Ascending aorta (tissue), 2 donors: ENCODE measurements at regions not wholly inside any gene's neighbourhood (a gene's known extent, or its start where the extent isn't known, plus 50 kb on each side); places are given as distances from the start of the nearest gene placed in this dataset.

ENCODE experiments used
- DNase-seq, 2 donors: peaks; one replicate each; pipeline ENCODE4 v3.0.0-alpha.2; 2019; ENCODE audit warnings: low spot score in 2 of 2
- H3K27ac ChIP-seq, 2 donors: fragments of 200-600 bp; sonication (generic); one replicate each; pipeline ENCODE4 v1.5.1; 2016 to 2017; ENCODE audit warnings: mild to moderate bottlenecking in 1 of 2
- H3K27me3 ChIP-seq: fragments of 200-600 bp; sonication (generic); one replicate; pipeline ENCODE4 v1.5.1; 2017
- H3K36me3 ChIP-seq, 2 donors: fragments of 200-600 bp; sonication (generic); one replicate each; pipeline ENCODE4 v1.5.1; 2016
- H3K4me1 ChIP-seq, 2 donors: fragments of 200-600 bp; sonication (generic); one replicate each; pipeline ENCODE4 v1.5.1; 2016 to 2017; ENCODE audit warnings: mild to moderate bottlenecking in 1 of 2
- H3K4me3 ChIP-seq, 2 donors: fragments of 200-600 bp; sonication (generic); one replicate each; pipeline ENCODE4 v1.5.1; 2016 to 2017; ENCODE audit warnings: mild to moderate bottlenecking in 1 of 2
- H3K9me3 ChIP-seq, 2 donors: fragments of 200-600 bp; sonication (generic); one replicate each; pipeline ENCODE4 v1.5.1; 2016
- intact Hi-C: fragments of 100-400 bp; cut with DNase I; formaldehyde crosslinking; loops from one replicate; pipeline ENCODE4 v1.15.1; 2023
- TF ChIP-seq, protein P1 (sequence below), 3 experiments: fragments of 200-600 bp in 2 of 3; fragments of 450-650 bp in 1 of 3; sonication (generic) in 2 of 3; IDR thresholded peaks; one replicate each; pipeline ENCODE4 v1.5.1; 2016 to 2019; ENCODE audit warnings: antibody characterized with exemption in 3 of 3, mild to moderate bottlenecking in 1 of 3, moderate library complexity in 1 of 3

DNA sequence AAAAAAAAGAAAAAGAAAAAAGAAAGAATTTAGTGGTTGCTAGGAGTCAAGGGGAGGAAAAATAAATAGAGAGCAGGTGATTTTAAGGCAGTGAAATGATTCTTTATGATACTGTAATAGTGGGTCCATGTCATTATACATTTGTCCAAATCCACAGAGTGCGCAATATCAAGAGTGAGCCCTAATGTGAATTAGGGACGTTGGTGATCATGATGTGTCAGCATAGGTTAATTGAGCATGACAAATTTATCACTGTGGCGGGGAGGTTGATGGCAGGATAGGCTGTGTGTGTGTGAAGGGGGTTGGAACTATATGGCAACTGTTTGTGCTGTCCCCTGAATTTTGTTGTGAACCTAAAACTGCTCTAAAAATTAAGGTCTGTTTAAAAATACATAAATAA lies 357.8 kb downstream of the ICE1 start:
- TF ChIP-seq, protein P1, sequence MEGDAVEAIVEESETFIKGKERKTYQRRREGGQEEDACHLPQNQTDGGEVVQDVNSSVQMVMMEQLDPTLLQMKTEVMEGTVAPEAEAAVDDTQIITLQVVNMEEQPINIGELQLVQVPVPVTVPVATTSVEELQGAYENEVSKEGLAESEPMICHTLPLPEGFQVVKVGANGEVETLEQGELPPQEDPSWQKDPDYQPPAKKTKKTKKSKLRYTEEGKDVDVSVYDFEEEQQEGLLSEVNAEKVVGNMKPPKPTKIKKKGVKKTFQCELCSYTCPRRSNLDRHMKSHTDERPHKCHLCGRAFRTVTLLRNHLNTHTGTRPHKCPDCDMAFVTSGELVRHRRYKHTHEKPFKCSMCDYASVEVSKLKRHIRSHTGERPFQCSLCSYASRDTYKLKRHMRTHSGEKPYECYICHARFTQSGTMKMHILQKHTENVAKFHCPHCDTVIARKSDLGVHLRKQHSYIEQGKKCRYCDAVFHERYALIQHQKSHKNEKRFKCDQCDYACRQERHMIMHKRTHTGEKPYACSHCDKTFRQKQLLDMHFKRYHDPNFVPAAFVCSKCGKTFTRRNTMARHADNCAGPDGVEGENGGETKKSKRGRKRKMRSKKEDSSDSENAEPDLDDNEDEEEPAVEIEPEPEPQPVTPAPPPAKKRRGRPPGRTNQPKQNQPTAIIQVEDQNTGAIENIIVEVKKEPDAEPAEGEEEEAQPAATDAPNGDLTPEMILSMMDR (IDR thresholded peaks at IDR 0.05), result no peak
- intact Hi-C loops, result no loop called here
- no peaks in the 10 kb centered on the region for H3K27me3 ChIP-seq
- no peaks in the 10 kb centered on the region for H3K36me3 ChIP-seq
- no peak for DNase-seq
- no peaks in the 10 kb centered on the region for H3K4me1 ChIP-seq
- H3K27ac ChIP-seq, result no peak overlapping the region
- H3K4me3 ChIP-seq, result no peak overlapping the region
- no peaks in the 10 kb centered on the region for H3K9me3 ChIP-seq

- no peaks in the 10 kb centered on the region for H3K36me3 ChIP-seq
- no peaks in the 10 kb centered on the region for H3K4me1 ChIP-seq
- no peak overlapping the region for H3K4me3 ChIP-seq
- DNase-seq, result no peak
- H3K9me3 ChIP-seq, result no peaks in the 10 kb centered on the region
- intact Hi-C loops, result no loop called here
- TF ChIP-seq, protein P1 (IDR thresholded peaks at IDR 0.05), result no peak
- no peak overlapping the region for H3K27ac ChIP-seq
- no peaks in the 10 kb centered on the region for H3K27me3 ChIP-seq
These were observed 354.5 kb downstream of the ICE1 start for GRCh38 chr5:5777013-5777412.

DNA sequence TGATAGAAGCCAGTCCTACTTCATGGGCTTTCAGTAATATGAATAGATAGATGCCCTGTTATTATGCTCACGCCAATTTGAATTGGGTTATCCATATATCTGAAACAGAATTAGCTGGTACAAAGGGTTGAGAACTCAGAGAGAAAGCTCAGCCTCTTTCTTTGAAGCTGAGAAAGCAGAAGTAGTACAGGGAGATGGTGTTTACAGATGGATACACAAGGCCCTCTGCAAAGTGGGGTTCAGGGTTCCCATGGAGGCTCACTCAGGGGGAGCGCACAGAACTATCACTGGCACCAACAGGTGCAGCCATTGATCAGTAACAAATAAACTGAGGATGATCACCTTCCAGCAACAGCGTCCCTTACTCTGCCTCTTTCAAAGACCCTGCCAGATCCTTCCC lies 349.7 kb downstream of the ICE1 start:
- no peak for DNase-seq
- TF ChIP-seq, protein P1 (IDR thresholded peaks at IDR 0.05), result no peak
- Histone ChIP-seq H3K4me3 (no peak overlapping the region), H3K27ac (no peak overlapping the region), H3K9me3 (no peaks in the 10 kb centered on the region), H3K36me3 (no peaks in the 10 kb centered on the region), H3K27me3 (no peaks in the 10 kb centered on the region), H3K4me1 (no peaks in the 10 kb centered on the region)
- intact Hi-C loops, result no loop called here

GRCh38 chr5:5770825-5771224 lies 348.3 kb downstream of the ICE1 start:
- Histone ChIP-seq H3K4me3 (no peak overlapping the region), H3K9me3 (no peaks in the 10 kb centered on the region), H3K36me3 (no peaks in the 10 kb centered on the region), H3K4me1 (no peaks in the 10 kb centered on the region), H3K27me3 (no peaks in the 10 kb centered on the region), H3K27ac (no peak overlapping the region)
- no peak for DNase-seq
- TF ChIP-seq, protein P1 (IDR thresholded peaks at IDR 0.05), result no peak
- intact Hi-C loops, result no loop called here

GRCh38 chr5:5767286-5767928 lies 344.9 kb downstream of the ICE1 start:
- H3K4me1 ChIP-seq, result no peaks in the 10 kb centered on the region
- TF ChIP-seq, protein P1 (IDR thresholded peaks at IDR 0.05), result no peak
- no peak overlapping the region for H3K27ac ChIP-seq
- intact Hi-C loops, result no loop called here
- H3K4me3 ChIP-seq, result no peak overlapping the region
- no peaks in the 10 kb centered on the region for H3K36me3 ChIP-seq
- no peaks in the 10 kb centered on the region for H3K27me3 ChIP-seq
- H3K9me3 ChIP-seq, result no peaks in the 10 kb centered on the region
- no peak for DNase-seq
